HCT116 (cell line): ENCODE measurements at regions not wholly inside any gene's neighbourhood (a gene's known extent, or its start where the extent isn't known, plus 50 kb on each side); places are given as distances from the start of the nearest gene placed in this dataset.

Source experiments
- ATAC-seq: fragments of 200-7000 bp; cut with Tn5 transposase; 2 replicates; pipeline ENCODE4 v1.9.1; 2020; ENCODE audit warnings: mild to moderate bottlenecking, moderate library complexity
- BruUV-seq: library from RNA; stranded (reverse); fragments of 400-500 nt; replicated peaks from 2 replicates; lab custom pipeline; 2021; lab: Mats Ljungman, UMichigan
- CTCF ChIA-PET: fragments of 300-600 bp; sonication (Branson Sonifier 250); formaldehyde crosslinking; loops from one replicate; lab custom pipeline; 2021; ENCODE audit warnings: antibody characterized with exemption; lab: Charles Lee
- POLR2A ChIA-PET: fragments of 300-600, 350-600 bp; sonication (Branson Sonifier 250); formaldehyde crosslinking; loops from one replicate; lab custom pipeline; 2021; ENCODE audit warnings: antibody characterized with exemption; lab: Charles Lee
- RAD21 ChIA-PET, 2 experiments: fragments of 300-600 bp; sonication (Branson Sonifier 250); formaldehyde crosslinking; loops; one replicate each; lab custom pipeline; 2023; ENCODE audit warnings: low total read pairs in 2 of 2; ENCODE audit not compliant: uncharacterized antibody in 2 of 2, unreplicated experiment in 2 of 2, low non-redundant PET in 1 of 2; lab: Charles Lee
- DNase-seq: peaks from one replicate; pipeline ENCODE4 v3.0.0-alpha.2; 2010; ENCODE audit warnings: low read depth, low spot score
- H2AFZ ChIP-seq: fragments of 200-600 bp; shearing (Covaris generic), sonication (generic); 2 replicates; pipeline ENCODE4 v1.6.1; 2017; ENCODE audit warnings: low read depth, mixed run types, mixed read lengths, antibody characterized with exemption, low read length; ENCODE audit not compliant: poor library complexity, severe bottlenecking
- H3K27ac ChIP-seq: 2 replicates; pipeline ENCODE4 v1.5.1; 2012; ENCODE audit warnings: low read depth, low read length
- H3K27me3 ChIP-seq: fragments of 200-600 bp; sonication (generic); 2 replicates; pipeline ENCODE4 v1.6.1; 2016; ENCODE audit warnings: mixed run types, low read length, mixed read lengths; ENCODE audit not compliant: insufficient read depth
- H3K36me3 ChIP-seq, 2 experiments: fragments of 200-500 bp in 1 of 2; fragments of 200-600 bp in 1 of 2; sonication (Bioruptor generic) in 1 of 2; sonication (generic) in 1 of 2; 2 replicates each; pipeline versions ENCODE4 v1.5.1 to v1.6.1; 2014 to 2016; ENCODE audit warnings: low read length in 2 of 2, inconsistent platforms in 1 of 2, mixed read lengths in 1 of 2, mixed run types in 1 of 2; ENCODE audit not compliant: insufficient read depth in 2 of 2, control insufficient read depth in 1 of 2
- H3K4me1 ChIP-seq, 2 experiments: fragments of 200-600 bp in 1 of 2; sonication (generic) in 1 of 2; 2 replicates each; pipeline versions ENCODE4 v1.5.1 to v1.6.1; 2012 to 2017; ENCODE audit warnings: low read length in 2 of 2, inconsistent platforms in 1 of 2, mild to moderate bottlenecking in 1 of 2, mixed read lengths in 1 of 2, mixed run types in 1 of 2, moderate library complexity in 1 of 2; ENCODE audit not compliant: insufficient read depth in 2 of 2, control insufficient read depth in 1 of 2
- H3K4me2 ChIP-seq: fragments of 200-600 bp; sonication (generic); 2 replicates; pipeline ENCODE4 v1.6.1; 2017; ENCODE audit warnings: mixed run types, low read length, mixed read lengths
- H3K4me3 ChIP-seq, 2 experiments: fragments of 200-600 bp in 1 of 2; sonication (generic) in 1 of 2; replicated peaks in 1 of 2; 2 replicates each; pipeline ENCODE4 v1.5.1; 2011 to 2016; ENCODE audit warnings: low read length in 2 of 2, control low read depth in 1 of 2, low read depth in 1 of 2, mild to moderate bottlenecking in 1 of 2, mixed read lengths in 1 of 2, mixed run types in 1 of 2
- H3K79me2 ChIP-seq: fragments of 200-600 bp; sonication (generic); 2 replicates; pipeline ENCODE4 v1.6.1; 2017; ENCODE audit warnings: mild to moderate bottlenecking, mixed run types, low read length, moderate library complexity, mixed read lengths; ENCODE audit not compliant: insufficient read depth
- H3K9ac ChIP-seq: fragments of 200-600 bp; sonication (generic); 2 replicates; pipeline ENCODE4 v1.6.1; 2016; ENCODE audit warnings: low read length, mixed read lengths
- H3K9me2 ChIP-seq: fragments of 200-600 bp; sonication (generic), shearing (Covaris generic); 2 replicates; pipeline ENCODE4 v1.6.1; 2017; ENCODE audit warnings: mixed run types, mild to moderate bottlenecking, moderate library complexity; ENCODE audit not compliant: insufficient read depth
- H3K9me3 ChIP-seq, 2 experiments: fragments of 200-500 bp in 1 of 2; fragments of 200-600 bp in 1 of 2; sonication (Bioruptor generic) in 1 of 2; sonication (generic) in 1 of 2; 2 replicates each; pipeline ENCODE4 v1.6.1; 2014 to 2017; ENCODE audit warnings: low read length in 2 of 2, mixed read lengths in 2 of 2, inconsistent platforms in 1 of 2, low read depth in 1 of 2, mild to moderate bottlenecking in 1 of 2, mixed run types in 1 of 2, moderate library complexity in 1 of 2; ENCODE audit not compliant: control insufficient read depth in 1 of 2, insufficient read depth in 1 of 2
- H4K20me1 ChIP-seq: fragments of 200-600 bp; sonication (generic), shearing (Covaris generic); 2 replicates; pipeline ENCODE4 v1.6.1; 2017; ENCODE audit warnings: mixed run types, mild to moderate bottlenecking, moderate library complexity; ENCODE audit not compliant: insufficient read depth
- CBX3 ChIP-seq: IDR thresholded peaks from 2 replicates; pipeline ENCODE4 v1.6.1; 2012; ENCODE audit warnings: low read depth
- CEBPB ChIP-seq: IDR thresholded peaks from 2 replicates; pipeline ENCODE4 v1.6.1; 2012; ENCODE audit warnings: low read depth
- EGR1 ChIP-seq: IDR thresholded peaks from 2 replicates; pipeline ENCODE4 v1.6.1; 2012; ENCODE audit warnings: low read depth
- ELF1 ChIP-seq: IDR thresholded peaks from 2 replicates; pipeline ENCODE4 v1.6.1; 2012; ENCODE audit warnings: low read depth, borderline replicate concordance
- EZH2 ChIP-seq: fragments of 200-600 bp; sonication (generic); IDR thresholded peaks from 2 replicates; pipeline ENCODE4 v1.6.1; 2017; ENCODE audit warnings: antibody characterized with exemption, mixed run types
- JUND ChIP-seq: IDR thresholded peaks from 2 replicates; pipeline ENCODE4 v1.6.1; 2012
- POLR2A ChIP-seq: IDR thresholded peaks from 2 replicates; pipeline ENCODE4 v1.7.0; 2011; ENCODE audit warnings: borderline replicate concordance; ENCODE audit not compliant: insufficient read depth, insufficient read length; ENCODE audit errors: extremely low read depth
- SIN3A ChIP-seq: IDR thresholded peaks from 2 replicates; pipeline ENCODE4 v1.6.1; 2012; ENCODE audit warnings: low read depth
- SP1 ChIP-seq: IDR thresholded peaks from 2 replicates; pipeline ENCODE4 v1.6.1; 2012; ENCODE audit warnings: low read depth
- SRF ChIP-seq: IDR thresholded peaks from 2 replicates; pipeline ENCODE4 v1.6.1; 2012; ENCODE audit warnings: low read depth
- TCF7L2 ChIP-seq: IDR thresholded peaks from 2 replicates; pipeline ENCODE4 v1.7.0; 2011; ENCODE audit warnings: borderline replicate concordance, inconsistent platforms; ENCODE audit not compliant: insufficient read depth, insufficient read length; ENCODE audit errors: extremely low read depth
- ZFX ChIP-seq: fragments of 450-650 bp; IDR thresholded peaks from 2 replicates; pipeline ENCODE4 v1.6.1; 2017
- intact Hi-C: fragments of 100-400 bp; cut with micrococcal nuclease; formaldehyde crosslinking; loops from 2 replicates; pipeline ENCODE4 v1.10.0; 2022
- TF ChIP-seq, protein P1 (sequence below): IDR thresholded peaks from 2 replicates; pipeline ENCODE4 v1.6.1; 2012
- TF ChIP-seq, protein P2 (sequence below): IDR thresholded peaks from 2 replicates; pipeline ENCODE4 v1.6.1; 2011; ENCODE audit warnings: mild to moderate bottlenecking, low read length, moderate library complexity; ENCODE audit not compliant: insufficient replicate concordance; ENCODE audit errors: extremely low read depth
- TF ChIP-seq, protein P3 (sequence below), 3 experiments: fragments of 200-600 bp in 1 of 3; sonication (generic) in 1 of 3; IDR thresholded peaks in 2 of 3; conservative IDR thresholded peaks in 1 of 3; 2 replicates each; pipeline ENCODE4 v1.5.1; 2012 to 2017; ENCODE audit warnings: low read depth in 2 of 3, low read length in 2 of 3, antibody characterized with exemption in 1 of 3, borderline replicate concordance in 1 of 3, control low read depth in 1 of 3, mild to moderate bottlenecking in 1 of 3, mixed read lengths in 1 of 3, mixed run types in 1 of 3, moderate library complexity in 1 of 3; ENCODE audit not compliant: insufficient read depth in 1 of 3

DNA sequence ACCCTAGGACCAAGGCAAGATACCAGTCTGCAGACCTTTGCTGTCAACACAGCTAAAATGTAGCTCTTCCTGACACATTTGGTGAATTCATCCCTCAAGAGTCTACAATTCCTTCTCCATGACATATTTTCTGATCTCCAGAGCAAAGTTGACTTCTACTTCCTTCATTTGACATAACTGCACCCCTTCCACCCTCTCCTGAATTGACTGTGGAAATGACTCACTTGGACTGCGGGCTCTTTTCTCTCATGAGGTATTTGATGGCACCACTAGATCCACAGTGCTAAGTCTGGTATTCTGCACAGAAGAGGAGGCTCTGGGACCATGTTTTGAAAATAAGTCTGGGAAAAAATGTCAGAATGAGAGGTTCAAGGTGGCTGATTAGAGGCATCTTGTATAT is 338.4 kb upstream of the TRPC7 start:
- no peak overlapping the region for H2AFZ ChIP-seq
- no peaks in the 10 kb centered on the region for H3K79me2 ChIP-seq
- no peak overlapping the region for H3K27ac ChIP-seq
- TF ChIP-seq EZH2 (no peak), EGR1 (no peak), CEBPB (no peak), JUND (no peak), SP1 (no peak), ELF1 (no peak), POLR2A (no peak), SRF (no peak), TCF7L2 (no peak), SIN3A (no peak), CBX3 (no peak), ZFX (no peak)
- TF ChIP-seq, protein P1, sequence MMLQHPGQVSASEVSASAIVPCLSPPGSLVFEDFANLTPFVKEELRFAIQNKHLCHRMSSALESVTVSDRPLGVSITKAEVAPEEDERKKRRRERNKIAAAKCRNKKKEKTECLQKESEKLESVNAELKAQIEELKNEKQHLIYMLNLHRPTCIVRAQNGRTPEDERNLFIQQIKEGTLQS: no peak
- TF ChIP-seq, protein P2, sequence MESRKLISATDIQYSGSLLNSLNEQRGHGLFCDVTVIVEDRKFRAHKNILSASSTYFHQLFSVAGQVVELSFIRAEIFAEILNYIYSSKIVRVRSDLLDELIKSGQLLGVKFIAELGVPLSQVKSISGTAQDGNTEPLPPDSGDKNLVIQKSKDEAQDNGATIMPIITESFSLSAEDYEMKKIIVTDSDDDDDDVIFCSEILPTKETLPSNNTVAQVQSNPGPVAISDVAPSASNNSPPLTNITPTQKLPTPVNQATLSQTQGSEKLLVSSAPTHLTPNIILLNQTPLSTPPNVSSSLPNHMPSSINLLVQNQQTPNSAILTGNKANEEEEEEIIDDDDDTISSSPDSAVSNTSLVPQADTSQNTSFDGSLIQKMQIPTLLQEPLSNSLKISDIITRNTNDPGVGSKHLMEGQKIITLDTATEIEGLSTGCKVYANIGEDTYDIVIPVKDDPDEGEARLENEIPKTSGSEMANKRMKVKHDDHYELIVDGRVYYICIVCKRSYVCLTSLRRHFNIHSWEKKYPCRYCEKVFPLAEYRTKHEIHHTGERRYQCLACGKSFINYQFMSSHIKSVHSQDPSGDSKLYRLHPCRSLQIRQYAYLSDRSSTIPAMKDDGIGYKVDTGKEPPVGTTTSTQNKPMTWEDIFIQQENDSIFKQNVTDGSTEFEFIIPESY: no peak
- TF ChIP-seq, protein P3, sequence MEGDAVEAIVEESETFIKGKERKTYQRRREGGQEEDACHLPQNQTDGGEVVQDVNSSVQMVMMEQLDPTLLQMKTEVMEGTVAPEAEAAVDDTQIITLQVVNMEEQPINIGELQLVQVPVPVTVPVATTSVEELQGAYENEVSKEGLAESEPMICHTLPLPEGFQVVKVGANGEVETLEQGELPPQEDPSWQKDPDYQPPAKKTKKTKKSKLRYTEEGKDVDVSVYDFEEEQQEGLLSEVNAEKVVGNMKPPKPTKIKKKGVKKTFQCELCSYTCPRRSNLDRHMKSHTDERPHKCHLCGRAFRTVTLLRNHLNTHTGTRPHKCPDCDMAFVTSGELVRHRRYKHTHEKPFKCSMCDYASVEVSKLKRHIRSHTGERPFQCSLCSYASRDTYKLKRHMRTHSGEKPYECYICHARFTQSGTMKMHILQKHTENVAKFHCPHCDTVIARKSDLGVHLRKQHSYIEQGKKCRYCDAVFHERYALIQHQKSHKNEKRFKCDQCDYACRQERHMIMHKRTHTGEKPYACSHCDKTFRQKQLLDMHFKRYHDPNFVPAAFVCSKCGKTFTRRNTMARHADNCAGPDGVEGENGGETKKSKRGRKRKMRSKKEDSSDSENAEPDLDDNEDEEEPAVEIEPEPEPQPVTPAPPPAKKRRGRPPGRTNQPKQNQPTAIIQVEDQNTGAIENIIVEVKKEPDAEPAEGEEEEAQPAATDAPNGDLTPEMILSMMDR (IDR thresholded peaks at IDR 0.05 in 2 of 3, conservative IDR thresholded peaks at IDR 0.05 in 1 of 3; ENCODE audit: borderline replicate concordance in 1 of 3, insufficient read depth in 1 of 3, low read depth in 2 of 3, low read length in 2 of 3): no peak
- intact Hi-C loops: no loop called here
- RAD21 ChIA-PET: no interaction called here
- H3K4me2 ChIP-seq: no peak overlapping the region
- no peaks in the 10 kb centered on the region for H3K9me3 ChIP-seq
- DNase-seq: no peak
- no TSS peak for BruUV-seq
- peaks cover 6% of the 10 kb centered on the region; the same call in 1 of the 2 replicates for H3K27me3 ChIP-seq
- H3K4me1 ChIP-seq: no peaks in the 10 kb centered on the region
- no peak overlapping the region for H3K4me3 ChIP-seq
- CTCF ChIA-PET: no interaction called here
- H3K36me3 ChIP-seq: no peaks in the 10 kb centered on the region
- no peak overlapping the region for H3K9ac ChIP-seq
- POLR2A ChIA-PET: no interaction called here
- H3K9me2 ChIP-seq: no peaks in the 10 kb centered on the region
- no peaks in the 10 kb centered on the region for H4K20me1 ChIP-seq
- ATAC-seq: no peak
